SKM-1 treated with dmso at 0.1 percent for 144 hours (cell line): ENCODE measurements at regions not wholly inside any gene's neighbourhood (a gene's known extent, or its start where the extent isn't known, plus 50 kb on each side); places are given as distances from the start of the nearest gene placed in this dataset.
"Not testable (repeated sequence)": the region's sequence is repeated elsewhere in the genome, so short reads cannot be mapped to it uniquely, and the experiment has no call there.

Source experiments
- DNase-seq: peaks from one replicate; lab custom pipeline; 2025; ENCODE audit not compliant: unreplicated experiment; lab: John Stamatoyannopoulos, UW

DNA sequence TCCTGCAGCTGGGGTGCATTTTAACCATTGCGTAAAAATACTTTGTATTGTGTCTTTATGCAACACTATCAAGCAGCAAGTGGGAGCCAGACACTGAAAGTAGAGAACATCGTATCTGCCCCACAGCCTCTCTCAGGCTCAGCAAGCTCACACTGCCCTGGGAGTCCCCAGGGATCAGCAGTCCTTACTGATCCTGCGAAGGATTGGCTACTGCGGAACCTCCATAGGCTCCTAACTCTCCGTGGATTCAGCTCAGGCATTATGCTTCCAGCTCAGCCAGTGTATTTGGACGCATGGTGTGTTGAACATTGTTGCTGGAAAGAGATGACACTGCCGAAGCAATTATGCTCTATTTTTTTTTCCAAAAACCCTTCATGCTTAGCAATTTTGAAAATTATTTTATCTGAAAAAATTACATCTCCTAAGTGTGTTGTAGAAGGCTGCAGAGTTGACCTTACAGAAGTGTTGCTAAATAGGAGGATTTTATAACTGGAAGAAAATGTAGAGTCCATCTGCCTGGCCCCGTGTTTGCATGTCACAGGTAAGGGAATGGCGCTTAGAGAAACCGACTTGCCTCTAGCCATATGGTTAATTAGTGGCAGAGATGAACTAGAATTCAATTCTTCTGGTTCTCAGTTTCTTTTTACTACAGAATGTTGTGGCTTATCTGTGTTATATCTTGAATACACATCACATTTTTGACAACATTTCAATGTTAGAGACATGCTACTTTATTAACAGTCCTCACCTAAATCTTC lies 276.4 kb upstream of the COBL start:
- no peak for DNase-seq

DNA sequence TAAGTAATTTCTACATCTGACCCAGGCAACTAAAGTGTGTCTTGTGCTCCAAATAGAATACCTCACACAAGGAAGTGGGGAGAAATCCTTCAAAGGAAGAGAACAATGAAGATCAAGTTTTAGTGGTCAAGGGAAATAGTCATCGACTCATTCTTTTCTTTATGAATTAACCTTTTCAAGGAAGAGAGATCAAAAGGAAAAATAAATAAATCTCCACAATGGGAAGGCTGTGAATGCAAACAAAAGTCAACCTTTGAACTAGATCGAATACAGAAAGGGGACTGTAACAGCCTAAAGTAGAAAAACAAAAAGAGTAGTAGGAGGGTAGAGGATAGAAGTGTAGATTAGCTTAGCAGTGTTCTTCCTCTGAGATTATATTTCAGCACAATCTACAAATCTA lies 274.6 kb upstream of the COBL start:
- DNase-seq: no peak

DNA sequence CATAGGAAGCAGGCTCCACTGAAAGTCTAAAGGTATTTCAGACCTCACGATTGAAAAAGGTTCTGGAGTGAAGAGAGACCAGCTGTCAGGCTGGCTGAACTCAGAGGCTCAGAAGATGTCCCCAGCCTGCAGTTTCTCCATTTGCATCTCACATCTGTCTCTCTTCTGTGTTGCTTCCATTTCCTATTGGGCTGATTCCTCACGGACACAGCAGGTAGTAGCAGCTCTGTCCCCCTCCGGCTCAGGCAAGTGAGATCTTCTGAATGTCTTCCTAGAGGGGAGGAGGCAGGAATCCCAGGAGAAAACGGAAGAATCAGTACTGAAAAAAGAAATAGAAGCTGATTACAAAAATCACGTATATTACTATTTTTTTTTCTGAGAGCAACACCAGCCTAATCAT lies 274.1 kb upstream of the COBL start:
- no peak for DNase-seq

DNA sequence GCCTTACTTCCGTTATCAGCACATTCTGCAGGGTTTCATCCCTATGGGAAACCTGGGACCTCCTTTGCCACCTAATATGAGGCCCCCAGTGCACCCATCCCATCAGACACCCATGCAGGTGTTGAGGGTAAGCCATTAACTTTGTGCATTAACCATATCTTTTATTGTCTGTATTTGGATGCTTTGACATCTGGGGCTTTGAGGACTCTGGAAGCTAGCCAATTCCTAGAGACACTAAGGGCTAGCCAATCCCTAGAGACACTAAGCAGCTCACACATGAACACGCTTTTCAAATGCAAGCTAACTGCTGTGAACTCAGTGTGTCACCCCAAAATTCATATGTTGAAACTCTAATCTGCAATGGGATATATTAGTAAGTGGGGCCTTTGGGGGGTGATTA lies 272.5 kb upstream of the COBL start:
- no peak for DNase-seq

DNA sequence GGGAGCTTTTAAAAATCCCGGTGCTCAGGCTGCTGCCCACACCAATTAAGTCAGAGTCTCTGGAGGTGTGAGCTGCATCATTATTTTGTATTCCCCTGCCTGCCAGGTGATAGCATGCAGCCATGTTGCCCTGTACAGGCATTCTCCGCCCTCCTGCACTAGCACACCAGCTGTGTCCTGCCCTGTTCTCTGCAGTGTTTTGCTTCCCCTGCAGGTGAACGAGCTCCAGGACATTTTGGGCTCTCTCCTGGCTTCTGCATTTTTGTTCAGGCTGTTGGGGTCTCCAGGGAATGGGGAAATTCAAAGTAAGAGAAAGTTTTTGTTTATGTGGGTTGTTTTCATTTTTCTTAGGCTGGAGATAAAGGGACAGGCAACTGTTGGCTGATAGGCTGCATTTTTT lies 271.0 kb upstream of the COBL start:
- no peak for DNase-seq

DNA sequence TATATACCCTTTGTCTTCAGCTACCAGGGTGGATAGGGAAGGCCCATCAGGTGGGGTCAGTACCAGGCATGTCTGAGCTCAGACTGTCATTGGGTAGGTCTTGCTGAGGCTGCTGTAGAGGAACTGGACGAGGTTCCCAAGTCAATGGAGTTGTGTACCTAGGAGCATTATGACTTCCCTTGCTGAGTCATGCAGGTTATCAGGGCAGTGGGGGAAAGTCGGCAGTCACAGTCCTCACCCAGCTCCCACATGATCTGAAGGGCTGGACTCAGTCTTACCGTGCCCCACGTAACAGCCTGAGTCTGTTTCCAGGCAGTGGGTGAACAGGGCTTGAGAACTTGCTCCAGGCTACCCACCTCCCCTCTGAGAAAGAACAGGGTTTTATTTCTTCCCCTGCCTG lies 260.8 kb upstream of the COBL start:
- DNase-seq: no peak

GRCh38 chr7:51569581-51569980 lies 253.0 kb upstream of the COBL start:
- DNase-seq: no peak

- DNase-seq: no peak
Observed at GRCh38 chr7:51569176-51569575, 252.6 kb upstream of the COBL start.

DNA sequence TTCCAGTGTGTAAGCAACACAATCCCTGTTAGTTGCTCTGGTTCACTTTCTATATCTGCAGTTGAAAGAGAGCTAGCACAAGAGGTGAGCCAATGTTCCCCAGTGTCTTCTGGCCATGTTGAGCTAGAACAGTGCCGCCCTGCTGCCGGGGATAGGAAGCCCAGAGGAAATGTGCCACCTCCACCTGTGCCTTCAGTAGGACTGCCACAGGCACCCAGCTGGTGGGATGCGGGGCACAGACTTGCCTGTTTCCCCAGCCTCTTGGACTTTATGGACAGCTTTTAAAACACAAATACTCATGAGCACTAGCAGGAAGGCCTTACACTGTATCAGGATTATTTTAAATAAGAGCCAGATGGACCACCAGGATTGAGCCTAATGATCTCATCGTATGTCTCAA lies 234.5 kb upstream of the COBL start:
- DNase-seq: no peak

GRCh38 chr7:51545131-51545530 lies 228.5 kb upstream of the COBL start:
- DNase-seq: no peak

DNA sequence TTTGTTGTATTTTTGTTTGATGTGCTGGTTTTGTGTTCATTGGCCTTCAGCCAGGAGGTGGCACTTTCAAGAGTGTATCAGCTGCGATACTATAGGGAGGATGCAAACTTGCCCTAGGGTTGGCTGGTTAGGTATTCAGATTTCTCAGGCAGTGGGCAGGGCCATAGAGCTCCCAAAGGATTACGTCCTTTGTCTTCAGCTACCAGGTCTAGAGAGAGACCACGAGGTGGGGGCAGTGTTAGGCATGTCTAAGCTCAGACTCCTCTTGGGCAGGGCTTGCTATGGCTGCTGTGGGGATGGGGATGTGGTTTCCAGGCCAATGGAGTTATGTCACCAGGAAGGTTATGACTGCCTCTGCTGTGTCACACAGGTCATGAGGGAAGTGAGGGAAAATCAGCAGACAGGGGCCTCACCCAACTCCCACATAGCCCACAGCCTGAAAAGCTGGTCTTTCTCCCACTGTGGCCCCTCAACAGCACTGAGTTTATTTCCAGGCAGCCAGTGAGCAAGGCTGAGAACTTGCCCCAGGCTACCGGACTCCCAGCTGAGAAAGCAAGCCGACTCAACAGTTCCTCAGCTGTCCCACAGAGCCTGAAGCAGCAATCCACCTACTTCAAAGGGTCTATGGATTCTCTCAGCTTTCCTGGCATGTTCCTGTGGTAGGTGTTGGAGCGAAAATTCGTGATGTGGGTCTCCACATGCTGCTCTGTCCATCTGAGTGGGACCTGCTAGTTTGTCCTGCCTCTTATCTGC lies 227.4 kb upstream of the COBL start:
- no peak for DNase-seq

DNA sequence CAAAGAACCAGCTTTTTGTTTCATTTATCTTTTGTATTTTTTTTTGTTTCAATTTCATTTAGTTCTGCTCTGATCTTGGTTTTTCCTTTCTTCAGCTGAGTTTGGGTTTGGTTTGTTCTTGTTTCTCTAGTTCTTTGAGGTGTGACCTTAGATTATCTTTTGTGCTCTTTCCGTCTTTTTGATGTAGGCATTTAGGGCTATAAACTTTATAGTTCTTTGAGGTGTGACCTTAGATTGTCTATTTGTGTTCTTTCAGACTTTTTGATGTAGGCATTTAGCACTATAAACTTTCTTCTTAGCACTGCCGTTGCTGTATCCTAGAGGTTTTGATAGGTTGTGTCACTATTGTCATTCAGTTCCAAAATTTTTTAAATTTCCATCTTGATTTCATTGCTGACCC lies 224.3 kb upstream of the COBL start:
- not testable (repeated sequence) for DNase-seq

- no peak for DNase-seq
Observed at GRCh38 chr7:51539840-51540239, 223.2 kb upstream of the COBL start.

DNA sequence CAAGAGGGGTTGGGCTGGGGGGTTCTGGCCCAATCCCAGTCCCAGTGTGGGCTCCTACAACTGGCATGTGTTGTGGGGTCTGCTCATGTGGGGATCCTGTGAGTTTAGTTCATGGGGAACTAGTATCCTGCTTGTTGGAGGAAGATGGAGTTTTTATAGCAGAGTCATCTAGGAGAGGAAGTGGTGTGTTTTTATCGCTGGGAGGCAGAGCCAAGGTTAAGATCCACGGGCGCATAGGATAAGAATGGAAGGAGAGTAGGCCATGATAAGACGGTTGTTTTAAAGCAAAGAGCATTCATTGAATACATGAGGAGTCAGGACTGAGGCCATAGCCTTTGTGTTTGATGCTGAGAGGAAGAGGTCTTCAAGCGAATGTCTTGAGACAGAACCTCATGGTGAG lies 211.6 kb upstream of the COBL start:
- no peak for DNase-seq

DNA sequence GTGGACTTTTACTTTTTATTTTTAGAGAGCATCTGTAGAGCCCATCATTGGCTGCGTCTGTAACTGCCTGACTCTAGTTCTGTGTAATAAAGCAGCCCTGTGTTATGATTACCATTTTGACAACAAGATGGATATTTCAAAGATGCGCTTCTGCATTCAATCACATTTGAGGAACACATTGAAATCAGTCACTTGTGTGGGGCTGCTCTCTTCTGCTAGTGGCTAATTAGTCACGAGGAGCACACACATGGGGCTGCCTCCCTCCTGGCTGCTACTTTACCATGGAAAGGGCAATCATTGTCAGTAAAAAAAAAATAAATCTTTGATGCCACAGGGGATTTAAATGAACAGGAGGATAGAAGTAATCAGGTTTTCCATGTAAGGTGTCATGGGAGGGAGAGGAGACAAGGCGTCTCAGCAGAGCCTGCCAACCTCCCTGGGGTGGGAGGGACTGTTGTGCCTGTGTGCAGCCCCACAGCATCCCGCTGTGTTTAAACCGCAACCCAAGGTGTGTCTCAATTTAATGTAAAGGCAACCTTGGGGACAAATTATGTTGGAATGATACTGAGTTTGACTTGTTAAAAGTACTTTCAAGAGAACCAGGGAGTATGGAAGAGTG lies 205.2 kb upstream of the COBL start:
- no peak for DNase-seq

- no peak for DNase-seq
Observed at GRCh38 chr7:51521054-51521453, 204.4 kb upstream of the COBL start.

DNA sequence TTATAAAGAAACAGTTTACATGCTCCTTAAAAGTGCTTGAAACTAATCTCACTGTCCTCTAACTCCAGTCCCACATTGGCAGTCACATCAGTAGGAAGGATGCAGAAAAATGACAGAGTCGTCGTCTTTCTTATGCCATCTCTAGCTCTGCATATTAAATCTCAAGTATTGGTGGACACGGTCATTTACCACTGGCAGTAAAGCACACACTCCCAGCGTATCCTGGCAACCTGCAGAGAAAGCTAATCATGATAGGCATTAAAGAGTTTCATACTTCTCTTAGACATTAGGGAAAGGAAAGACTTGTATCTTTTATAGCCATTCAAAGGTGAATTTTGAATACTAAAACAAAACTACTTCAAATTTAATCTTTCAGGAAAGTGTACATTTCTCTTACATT lies 202.0 kb upstream of the COBL start:
- DNase-seq: no peak

GRCh38 chr7:51517187-51517586 lies 200.6 kb upstream of the COBL start:
- no peak for DNase-seq

- no peak for DNase-seq
Observed at GRCh38 chr7:51501620-51502019, 185.0 kb upstream of the COBL start.

DNA sequence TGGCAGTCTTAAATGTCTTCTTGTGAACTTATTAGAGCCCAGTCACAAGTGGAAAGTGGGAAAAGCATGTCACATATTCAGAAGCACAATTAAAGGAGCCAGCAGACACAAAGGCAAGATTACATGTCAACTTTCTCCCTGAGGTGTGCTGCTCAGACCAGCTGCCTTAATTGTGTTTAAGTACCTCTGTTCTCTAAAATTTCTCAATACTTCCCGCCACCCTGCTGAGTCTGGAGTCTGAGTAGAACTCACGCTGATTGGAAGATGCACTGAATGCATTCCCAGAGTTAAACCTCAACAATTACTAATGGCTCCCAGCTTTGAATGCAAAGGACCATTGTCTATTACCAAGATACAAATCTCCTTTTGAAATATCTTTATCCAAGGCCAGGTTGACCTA lies 166.4 kb upstream of the COBL start:
- DNase-seq: no peak

DNA sequence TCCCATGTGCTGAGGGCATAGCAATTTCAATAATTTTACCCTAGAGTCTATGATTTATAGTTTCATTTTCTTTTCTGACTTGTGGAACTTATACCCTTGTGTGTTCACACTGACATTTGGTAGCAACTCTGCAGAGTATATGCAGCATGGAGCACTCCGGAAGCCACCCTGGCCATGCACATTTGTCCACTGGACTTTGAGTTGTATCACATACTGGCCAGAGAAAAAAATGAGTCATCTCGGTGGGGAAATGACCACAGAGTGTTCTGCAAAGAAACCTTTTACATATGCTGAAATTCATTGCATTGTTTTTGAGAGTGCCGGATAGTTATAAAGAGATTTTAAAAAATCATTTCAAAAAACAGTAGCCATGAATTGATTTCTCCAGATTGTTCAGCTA lies 164.8 kb upstream of the COBL start:
- DNase-seq: no peak

DNA sequence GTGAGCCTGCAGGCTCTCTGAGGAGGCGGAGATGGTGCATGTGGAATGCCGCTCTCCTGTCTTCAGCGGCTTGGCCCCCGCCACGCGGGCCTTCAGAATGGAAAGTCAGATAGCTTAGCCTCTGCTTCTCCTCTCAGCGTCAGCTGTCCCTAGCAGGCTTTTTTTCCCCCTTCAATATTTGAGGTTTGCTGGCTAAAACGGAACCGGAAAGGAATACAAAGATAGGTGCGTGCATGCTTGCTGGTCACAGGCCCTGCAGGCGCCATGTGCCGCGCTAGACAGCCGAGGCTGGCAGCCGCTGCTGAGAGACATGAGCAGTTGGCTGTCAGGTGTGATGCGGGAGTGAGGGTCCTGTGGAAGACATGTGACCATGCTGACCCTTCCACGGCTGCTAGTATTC lies 161.2 kb upstream of the COBL start:
- DNase-seq: no peak
